Natural killer cell (primary cell): ENCODE measurements at regions not wholly inside any gene's neighbourhood (a gene's known extent, or its start where the extent isn't known, plus 50 kb on each side); places are given as distances from the start of the nearest gene placed in this dataset.

Source experiments
- ATAC-seq, 3 donors: fragments of 150-1000 bp in 2 of 3; fragments of 200-7000 bp in 1 of 3; cut with Tn5 transposase; 1 replicate in 1 of 3; 2 replicates in 2 of 3; pipeline ENCODE4 v1.10.0; 2021; ENCODE audit warnings: mild to moderate bottlenecking in 2 of 3, moderate library complexity in 2 of 3
- DNase-seq, 2 donors: peaks; one replicate each; pipeline versions ENCODE4 v3.0.0 to v3.0.0-alpha.2; 2013 to 2021; ENCODE audit warnings: mixed read lengths in 1 of 2
- H3K27ac ChIP-seq: one replicate; pipeline ENCODE4 v1.5.1; 2013; ENCODE audit warnings: mild to moderate bottlenecking, low read length
- H3K27me3 ChIP-seq: one replicate; pipeline ENCODE4 v1.6.1; 2013; ENCODE audit warnings: low read length; ENCODE audit not compliant: control insufficient read depth, insufficient read depth
- H3K36me3 ChIP-seq: one replicate; pipeline ENCODE4 v1.6.1; 2013; ENCODE audit warnings: low read length; ENCODE audit not compliant: control insufficient read depth, insufficient read depth
- H3K4me1 ChIP-seq: one replicate; pipeline ENCODE4 v1.6.1; 2013; ENCODE audit warnings: low read length; ENCODE audit not compliant: control insufficient read depth, insufficient read depth
- H3K4me3 ChIP-seq: one replicate; pipeline ENCODE4 v1.5.1; 2013; ENCODE audit warnings: low read length
- H3K9me3 ChIP-seq: one replicate; pipeline ENCODE4 v1.6.1; 2013; ENCODE audit warnings: low read length; ENCODE audit not compliant: control insufficient read depth, insufficient read depth
- H3K27ac Mint-ChIP-seq, 2 donors: one replicate each; pipeline ENCODE4 v1.8.0; 2022; ENCODE audit warnings: mild to moderate bottlenecking in 2 of 2, mixed read lengths in 2 of 2, moderate library complexity in 1 of 2
- H3K27me3 Mint-ChIP-seq, 2 donors: one replicate each; pipeline ENCODE4 v1.8.0; 2022; ENCODE audit warnings: low read depth in 2 of 2, mixed read lengths in 2 of 2
- H3K36me3 Mint-ChIP-seq: one replicate; pipeline ENCODE4 v1.8.0; 2022; ENCODE audit warnings: mixed read lengths
- H3K4me1 Mint-ChIP-seq, 2 donors: one replicate each; pipeline ENCODE4 v1.8.0; 2022; ENCODE audit warnings: mixed read lengths in 2 of 2
- H3K4me3 Mint-ChIP-seq: one replicate; pipeline ENCODE4 v1.8.0; 2022; ENCODE audit warnings: mild to moderate bottlenecking, moderate library complexity, mixed read lengths
- H3K9me3 Mint-ChIP-seq, 2 donors: one replicate each; pipeline ENCODE4 v1.8.0; 2022; ENCODE audit warnings: mixed read lengths in 2 of 2
- WGBS: methylation state at CpG from one replicate; pipeline ENCODE4 v1.1.7; 2013; ENCODE audit warnings: missing lambda C conversion rate; ENCODE audit not compliant: insufficient coverage; 5-methylcytosine and 5-hydroxymethylcytosine counted together
- intact Hi-C: fragments of 100-400 bp; cut with micrococcal nuclease; formaldehyde crosslinking; loops from one replicate; pipeline ENCODE4 v1.14.2; 2022
- TF ChIP-seq, protein P1 (sequence below): fragments of 200-600 bp; IDR thresholded peaks from one replicate; pipeline ENCODE4 v1.8.0; 2022; ENCODE audit warnings: antibody characterized with exemption

DNA sequence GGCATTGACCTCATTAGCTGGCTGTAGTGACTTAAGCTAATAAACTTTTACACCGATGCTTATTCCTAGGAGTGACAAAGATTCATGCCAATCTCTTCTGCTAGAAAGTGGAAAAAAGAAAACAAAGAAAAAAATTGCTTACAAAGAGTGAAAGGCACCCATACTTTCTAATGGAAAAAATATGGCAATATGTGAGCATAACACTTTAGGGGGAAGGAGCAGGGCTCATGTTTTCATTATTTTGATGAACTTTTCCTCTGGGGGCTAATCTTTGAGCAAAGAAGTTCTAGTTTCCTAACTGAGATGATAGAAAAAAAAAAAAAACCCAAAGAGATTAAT, 94.8 kb upstream of the THRB start:
- intact Hi-C loops = no loop called here
- peaks cover 0 to 5% of the 10 kb centered on the region in 2 donors for H3K9me3 Mint-ChIP-seq
- whole genome bisulfite sequencing = 40% methylated on average over 1 of the region's 1 CpG

DNA sequence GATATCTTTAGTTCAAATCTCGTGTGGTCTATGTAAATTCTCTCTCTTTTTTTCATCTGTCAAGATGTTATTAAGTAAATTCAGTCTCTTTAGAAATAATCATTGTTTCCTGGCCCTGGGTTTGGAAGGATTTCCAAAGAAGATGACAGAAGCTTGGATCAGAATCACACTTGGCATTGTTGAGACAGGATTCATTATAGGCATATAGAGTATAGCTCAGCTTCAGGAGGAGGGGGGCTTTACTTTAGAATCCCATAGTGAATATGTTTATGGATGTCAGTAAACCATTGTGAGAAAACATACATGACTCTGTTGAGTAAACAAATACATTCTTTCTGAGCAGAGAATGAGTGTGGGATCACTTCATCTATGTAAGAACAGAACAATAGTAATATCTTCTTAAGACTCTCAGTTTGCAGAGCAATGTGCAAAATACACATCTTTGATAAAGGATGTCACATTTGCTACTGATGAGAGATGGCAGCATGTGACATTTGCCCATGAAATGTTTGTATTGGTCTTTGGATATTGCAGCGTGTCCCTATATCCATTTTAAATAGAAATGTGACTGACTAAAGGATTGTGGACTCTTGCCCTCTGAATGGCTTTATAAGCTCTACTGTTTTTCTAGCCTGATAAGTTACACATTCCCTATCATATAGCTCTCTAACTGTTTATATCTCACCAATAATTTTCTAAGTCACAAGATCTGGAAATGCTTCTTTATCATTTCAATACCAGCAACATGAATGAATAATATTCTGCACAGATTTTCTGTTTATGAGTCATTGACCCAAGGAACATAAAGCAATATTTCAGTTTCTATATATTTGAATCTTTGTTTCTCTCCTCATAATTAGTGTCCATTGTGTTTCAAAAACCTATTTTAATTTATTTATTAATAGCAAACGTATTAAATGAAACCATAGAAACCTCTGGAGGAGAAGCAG, 95.6 kb upstream of the THRB start:
- Histone ChIP-seq H3K27me3 (no peaks in the 10 kb centered on the region), H3K4me1 (no peaks in the 10 kb centered on the region), H3K27ac (no peak overlapping the region), H3K9me3 (no peaks in the 10 kb centered on the region), H3K4me3 (no peak overlapping the region), H3K36me3 (no peaks in the 10 kb centered on the region)
- H3K4me3 Mint-ChIP-seq = no peak overlapping the region
- DNase-seq (no peak), ATAC-seq (no peak)
- TF ChIP-seq, protein P1, sequence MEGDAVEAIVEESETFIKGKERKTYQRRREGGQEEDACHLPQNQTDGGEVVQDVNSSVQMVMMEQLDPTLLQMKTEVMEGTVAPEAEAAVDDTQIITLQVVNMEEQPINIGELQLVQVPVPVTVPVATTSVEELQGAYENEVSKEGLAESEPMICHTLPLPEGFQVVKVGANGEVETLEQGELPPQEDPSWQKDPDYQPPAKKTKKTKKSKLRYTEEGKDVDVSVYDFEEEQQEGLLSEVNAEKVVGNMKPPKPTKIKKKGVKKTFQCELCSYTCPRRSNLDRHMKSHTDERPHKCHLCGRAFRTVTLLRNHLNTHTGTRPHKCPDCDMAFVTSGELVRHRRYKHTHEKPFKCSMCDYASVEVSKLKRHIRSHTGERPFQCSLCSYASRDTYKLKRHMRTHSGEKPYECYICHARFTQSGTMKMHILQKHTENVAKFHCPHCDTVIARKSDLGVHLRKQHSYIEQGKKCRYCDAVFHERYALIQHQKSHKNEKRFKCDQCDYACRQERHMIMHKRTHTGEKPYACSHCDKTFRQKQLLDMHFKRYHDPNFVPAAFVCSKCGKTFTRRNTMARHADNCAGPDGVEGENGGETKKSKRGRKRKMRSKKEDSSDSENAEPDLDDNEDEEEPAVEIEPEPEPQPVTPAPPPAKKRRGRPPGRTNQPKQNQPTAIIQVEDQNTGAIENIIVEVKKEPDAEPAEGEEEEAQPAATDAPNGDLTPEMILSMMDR = no peak
- 90% methylated on average over 1 of the region's 3 CpGs for WGBS
- H3K9me3 Mint-ChIP-seq = peaks cover 0 to 7% of the 10 kb centered on the region in 2 donors
- no peaks in the 10 kb centered on the region for H3K4me1 Mint-ChIP-seq
- H3K36me3 Mint-ChIP-seq = no peaks in the 10 kb centered on the region
- intact Hi-C loops = no loop called here
- peaks cover 3 to 10% of the 10 kb centered on the region in 2 donors for H3K27me3 Mint-ChIP-seq
- H3K27ac Mint-ChIP-seq = no peak overlapping the region

More for the DNA sequence above, 94.8 kb upstream of the THRB start:
- DNase-seq = no peak
- ATAC-seq = no peak
- Histone ChIP-seq H3K27me3 (no peaks in the 10 kb centered on the region), H3K36me3 (no peaks in the 10 kb centered on the region), H3K4me1 (no peaks in the 10 kb centered on the region), H3K4me3 (no peak overlapping the region), H3K9me3 (no peaks in the 10 kb centered on the region), H3K27ac (no peak overlapping the region)
- H3K4me1 Mint-ChIP-seq = no peaks in the 10 kb centered on the region
- no peak overlapping the region for H3K4me3 Mint-ChIP-seq
- H3K27me3 Mint-ChIP-seq = peaks cover 3 to 10% of the 10 kb centered on the region in 2 donors
- no peak overlapping the region for H3K27ac Mint-ChIP-seq
- TF ChIP-seq, protein P1 = no peak
- no peaks in the 10 kb centered on the region for H3K36me3 Mint-ChIP-seq

- intact Hi-C loops = no loop called here
- H3K9me3 Mint-ChIP-seq = peaks cover 0 to 8% of the 10 kb centered on the region in 2 donors
- ATAC-seq = no peak
Measured at GRCh38 chr3:24591191-24591590, 96.5 kb upstream of the THRB start.

More at GRCh38 chr3:24591191-24591590, 96.5 kb upstream of the THRB start:
- Histone ChIP-seq H3K27ac (no peak overlapping the region), H3K4me1 (no peaks in the 10 kb centered on the region), H3K9me3 (no peaks in the 10 kb centered on the region), H3K36me3 (no peaks in the 10 kb centered on the region), H3K4me3 (no peak overlapping the region), H3K27me3 (no peaks in the 10 kb centered on the region)
- H3K27ac Mint-ChIP-seq = no peak overlapping the region
- H3K4me3 Mint-ChIP-seq = no peak overlapping the region
- H3K36me3 Mint-ChIP-seq = no peaks in the 10 kb centered on the region
- H3K4me1 Mint-ChIP-seq = no peaks in the 10 kb centered on the region
- DNase-seq = no peak
- TF ChIP-seq, protein P1 = no peak
- peaks cover 3 to 10% of the 10 kb centered on the region in 2 donors for H3K27me3 Mint-ChIP-seq
